GM18873 (cell line): ENCODE measurements at regions not wholly inside any gene's neighbourhood (a gene's known extent, or its start where the extent isn't known, plus 50 kb on each side); places are given as distances from the start of the nearest gene placed in this dataset.

Source experiments
- ATAC-seq: cut with Tn5 transposase; IDR thresholded peaks from one replicate; pipeline ENCODE4 v1.9.1; 2021; ENCODE audit warnings: mild to moderate bottlenecking, moderate library complexity, moderate number of reproducible peaks; ENCODE audit not compliant: unreplicated experiment, low FRiP score

GRCh38 chr18:4658804-4659203 lies 203.7 kb upstream of the DLGAP1 start:
- no peak for ATAC-seq

GRCh38 chr18:4653418-4653817 lies 198.3 kb upstream of the DLGAP1 start:
- no peak for ATAC-seq

- no peak for ATAC-seq
Measured at GRCh38 chr18:4641771-4642368, 186.8 kb upstream of the DLGAP1 start.

GRCh38 chr18:4640349-4641012 lies 185.4 kb upstream of the DLGAP1 start:
- ATAC-seq = no peak

- ATAC-seq = peak; percentile 93
Measured at GRCh38 chr18:4639628-4640310, 184.7 kb upstream of the DLGAP1 start.

- ATAC-seq = no peak
Measured at GRCh38 chr18:4638680-4639079, 183.6 kb upstream of the DLGAP1 start.

- ATAC-seq = no peak
Measured at GRCh38 chr18:4637876-4638275, 182.8 kb upstream of the DLGAP1 start.

GRCh38 chr18:4636967-4637366 lies 181.9 kb upstream of the DLGAP1 start:
- ATAC-seq = no peak

GRCh38 chr18:4631239-4631638 lies 176.1 kb upstream of the DLGAP1 start:
- ATAC-seq = no peak

- ATAC-seq = no peak
Measured at GRCh38 chr18:4605212-4605611, 150.1 kb upstream of the DLGAP1 start.

GRCh38 chr18:4603955-4604354 lies 148.8 kb upstream of the DLGAP1 start:
- no peak for ATAC-seq

- no peak for ATAC-seq
Measured at GRCh38 chr18:4599312-4599711, 144.2 kb upstream of the DLGAP1 start.

- ATAC-seq = no peak
Measured at GRCh38 chr18:4597301-4597700, 142.2 kb upstream of the DLGAP1 start.

GRCh38 chr18:4593895-4594294 lies 138.8 kb upstream of the DLGAP1 start:
- ATAC-seq = no peak

- no peak for ATAC-seq
Measured at GRCh38 chr18:4593459-4593858, 138.4 kb upstream of the DLGAP1 start.

- ATAC-seq = no peak
Measured at GRCh38 chr18:4589056-4589800, 134.1 kb upstream of the DLGAP1 start.

GRCh38 chr18:4587204-4587603 lies 132.1 kb upstream of the DLGAP1 start:
- ATAC-seq = no peak

- ATAC-seq = no peak
Measured at GRCh38 chr18:4586731-4587130, 131.6 kb upstream of the DLGAP1 start.

GRCh38 chr18:4582431-4583335 lies 127.6 kb upstream of the DLGAP1 start:
- no peak for ATAC-seq

- ATAC-seq = no peak
Measured at GRCh38 chr18:4581966-4582365, 126.9 kb upstream of the DLGAP1 start.
